ENCODE measurements at regions not wholly inside any gene's neighbourhood (a gene's known extent, or its start where the extent isn't known, plus 50 kb on each side); places are given as distances from the start of the nearest gene placed in this dataset.

DNA sequence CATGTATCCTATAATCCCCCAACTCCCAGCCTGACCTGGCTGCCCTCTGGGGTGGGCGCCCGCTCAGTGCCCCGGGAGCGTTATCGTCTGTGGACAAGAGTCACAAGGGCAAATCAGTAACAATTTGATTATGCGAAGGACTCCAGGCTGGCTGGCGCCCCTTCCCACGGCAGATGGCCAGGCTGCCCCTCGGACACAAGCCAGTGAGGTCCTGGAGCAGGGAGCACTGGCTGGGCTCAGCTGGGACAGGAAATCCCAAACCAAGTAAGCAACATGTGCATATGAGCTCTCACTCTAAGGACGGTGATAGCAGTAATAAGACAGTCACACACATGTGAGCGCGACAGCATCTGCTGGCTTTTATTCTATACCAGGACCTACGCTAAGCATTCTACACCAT, 59.3 kb upstream of the FAM222A start:
- no peak overlapping the region for H3K27ac ChIP-seq (ENCODE audit: low read length)
- POLR2A ChIA-PET: interaction anchor here (0.6 kb wide), 1 partner anchor 40 kb away, joined by 5 read pairs; no protein-coding TSS in a partner anchor
- no peaks in the 10 kb centered on the region; the same call in 1 of the 2 replicates for H3K27me3 ChIP-seq (ENCODE audit: control insufficient read depth, insufficient read depth, low read length)
- CTCF ChIA-PET: no interaction called here
- ATAC-seq (no peak), DNase-seq (ENCODE audit: low read depth, low spot score) (no peak)
- in situ Hi-C loops (cut with HindIII; ENCODE audit: low pct_unique_long_range_greater_than_20kb, low sequenced_read_pairs): no loop called here
- no peak for TF ChIP-seq POLR2AphosphoS5 (IDR thresholded peaks at IDR 0.05; ENCODE audit: low read depth, low read length)
- TF ChIP-seq SIN3A (IDR thresholded peaks at IDR 0.05; ENCODE audit: borderline replicate concordance, insufficient read depth, low read depth, low read length): no peak
- TF ChIP-seq, protein P1, sequence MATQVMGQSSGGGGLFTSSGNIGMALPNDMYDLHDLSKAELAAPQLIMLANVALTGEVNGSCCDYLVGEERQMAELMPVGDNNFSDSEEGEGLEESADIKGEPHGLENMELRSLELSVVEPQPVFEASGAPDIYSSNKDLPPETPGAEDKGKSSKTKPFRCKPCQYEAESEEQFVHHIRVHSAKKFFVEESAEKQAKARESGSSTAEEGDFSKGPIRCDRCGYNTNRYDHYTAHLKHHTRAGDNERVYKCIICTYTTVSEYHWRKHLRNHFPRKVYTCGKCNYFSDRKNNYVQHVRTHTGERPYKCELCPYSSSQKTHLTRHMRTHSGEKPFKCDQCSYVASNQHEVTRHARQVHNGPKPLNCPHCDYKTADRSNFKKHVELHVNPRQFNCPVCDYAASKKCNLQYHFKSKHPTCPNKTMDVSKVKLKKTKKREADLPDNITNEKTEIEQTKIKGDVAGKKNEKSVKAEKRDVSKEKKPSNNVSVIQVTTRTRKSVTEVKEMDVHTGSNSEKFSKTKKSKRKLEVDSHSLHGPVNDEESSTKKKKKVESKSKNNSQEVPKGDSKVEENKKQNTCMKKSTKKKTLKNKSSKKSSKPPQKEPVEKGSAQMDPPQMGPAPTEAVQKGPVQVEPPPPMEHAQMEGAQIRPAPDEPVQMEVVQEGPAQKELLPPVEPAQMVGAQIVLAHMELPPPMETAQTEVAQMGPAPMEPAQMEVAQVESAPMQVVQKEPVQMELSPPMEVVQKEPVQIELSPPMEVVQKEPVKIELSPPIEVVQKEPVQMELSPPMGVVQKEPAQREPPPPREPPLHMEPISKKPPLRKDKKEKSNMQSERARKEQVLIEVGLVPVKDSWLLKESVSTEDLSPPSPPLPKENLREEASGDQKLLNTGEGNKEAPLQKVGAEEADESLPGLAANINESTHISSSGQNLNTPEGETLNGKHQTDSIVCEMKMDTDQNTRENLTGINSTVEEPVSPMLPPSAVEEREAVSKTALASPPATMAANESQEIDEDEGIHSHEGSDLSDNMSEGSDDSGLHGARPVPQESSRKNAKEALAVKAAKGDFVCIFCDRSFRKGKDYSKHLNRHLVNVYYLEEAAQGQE (IDR thresholded peaks at IDR 0.05; ENCODE audit: insufficient read depth in 1 of 2, low read depth in 2 of 2, low read length in 1 of 2): no peak
- TF ChIP-seq TCF7L2 (IDR thresholded peaks at IDR 0.05; ENCODE audit: low read depth, low read length): no peak
- TF ChIP-seq, protein P2, sequence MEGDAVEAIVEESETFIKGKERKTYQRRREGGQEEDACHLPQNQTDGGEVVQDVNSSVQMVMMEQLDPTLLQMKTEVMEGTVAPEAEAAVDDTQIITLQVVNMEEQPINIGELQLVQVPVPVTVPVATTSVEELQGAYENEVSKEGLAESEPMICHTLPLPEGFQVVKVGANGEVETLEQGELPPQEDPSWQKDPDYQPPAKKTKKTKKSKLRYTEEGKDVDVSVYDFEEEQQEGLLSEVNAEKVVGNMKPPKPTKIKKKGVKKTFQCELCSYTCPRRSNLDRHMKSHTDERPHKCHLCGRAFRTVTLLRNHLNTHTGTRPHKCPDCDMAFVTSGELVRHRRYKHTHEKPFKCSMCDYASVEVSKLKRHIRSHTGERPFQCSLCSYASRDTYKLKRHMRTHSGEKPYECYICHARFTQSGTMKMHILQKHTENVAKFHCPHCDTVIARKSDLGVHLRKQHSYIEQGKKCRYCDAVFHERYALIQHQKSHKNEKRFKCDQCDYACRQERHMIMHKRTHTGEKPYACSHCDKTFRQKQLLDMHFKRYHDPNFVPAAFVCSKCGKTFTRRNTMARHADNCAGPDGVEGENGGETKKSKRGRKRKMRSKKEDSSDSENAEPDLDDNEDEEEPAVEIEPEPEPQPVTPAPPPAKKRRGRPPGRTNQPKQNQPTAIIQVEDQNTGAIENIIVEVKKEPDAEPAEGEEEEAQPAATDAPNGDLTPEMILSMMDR (IDR thresholded peaks at IDR 0.05): no peak
- no TSS peak for BruUV-seq (replicated peaks)
- no peaks in the 10 kb centered on the region for H3K9me3 ChIP-seq (ENCODE audit: control insufficient read depth, insufficient read depth, low read depth, low read length)
- intact Hi-C loops (cut with micrococcal nuclease; ENCODE audit: unreplicated experiment): no loop called here
- no peaks in the 10 kb centered on the region for H3K36me3 ChIP-seq (ENCODE audit: control insufficient read depth, insufficient read depth, low read length)
- H3K4me1 ChIP-seq (ENCODE audit: control insufficient read depth, insufficient read depth, low read length): no peaks in the 10 kb centered on the region
- no peak overlapping the region for H3K4me3 ChIP-seq (ENCODE audit: low read depth in 2 of 2, low read length in 2 of 2)

DNA sequence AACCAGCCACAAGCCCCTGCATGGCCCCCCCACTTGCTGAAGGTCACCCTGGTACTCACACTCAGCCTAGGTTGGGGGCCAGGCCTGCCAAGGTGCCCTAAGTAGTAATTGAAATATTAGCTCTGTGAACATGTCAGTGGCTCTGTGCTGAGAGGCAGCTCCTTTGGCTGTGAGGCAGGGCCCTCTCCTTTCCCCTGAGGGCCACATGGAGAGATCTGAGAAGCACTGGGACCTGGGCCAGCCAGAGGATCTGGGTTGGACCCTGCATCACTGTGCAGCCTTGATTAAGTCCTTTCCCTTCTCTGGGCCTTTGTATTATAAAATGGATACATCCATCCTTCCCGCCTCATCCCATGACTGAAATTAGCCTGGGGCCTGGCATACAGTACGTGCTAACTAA, 58.0 kb upstream of the FAM222A start:
- H3K27me3 ChIP-seq (ENCODE audit: control insufficient read depth, insufficient read depth, low read length): no peaks in the 10 kb centered on the region; the same call in 1 of the 2 replicates
- BruUV-seq (replicated peaks): no TSS peak
- ATAC-seq: no peak
- ChIA-PET CTCF (interaction anchor here (0.6 kb wide), 1 partner anchor 111 kb away, joined by 11 read pairs; no protein-coding TSS in a partner anchor), POLR2A (no interaction called here)
- intact Hi-C loops (cut with micrococcal nuclease; ENCODE audit: unreplicated experiment) (no loop called here), in situ Hi-C loops (cut with HindIII; ENCODE audit: low pct_unique_long_range_greater_than_20kb, low sequenced_read_pairs) (no loop called here)
- no peak for DNase-seq (ENCODE audit: low read depth, low spot score)
- H3K4me3 ChIP-seq (ENCODE audit: low read depth in 2 of 2, low read length in 2 of 2): no peak overlapping the region
- H3K27ac ChIP-seq (ENCODE audit: low read length): no peak overlapping the region
- no peaks in the 10 kb centered on the region for H3K4me1 ChIP-seq (ENCODE audit: control insufficient read depth, insufficient read depth, low read length)
- TF ChIP-seq, protein P1 (IDR thresholded peaks at IDR 0.05; ENCODE audit: insufficient read depth in 1 of 2, low read depth in 2 of 2, low read length in 1 of 2): no peak
- TF ChIP-seq SIN3A (IDR thresholded peaks at IDR 0.05; ENCODE audit: borderline replicate concordance, insufficient read depth, low read depth, low read length) (no peak), POLR2AphosphoS5 (IDR thresholded peaks at IDR 0.05; ENCODE audit: low read depth, low read length) (no peak), TCF7L2 (IDR thresholded peaks at IDR 0.05; ENCODE audit: low read depth, low read length) (no peak)
- TF ChIP-seq, protein P2 (IDR thresholded peaks at IDR 0.05): no peak
- no peaks in the 10 kb centered on the region for H3K9me3 ChIP-seq (ENCODE audit: control insufficient read depth, insufficient read depth, low read depth, low read length)
- H3K36me3 ChIP-seq (ENCODE audit: control insufficient read depth, insufficient read depth, low read length): no peaks in the 10 kb centered on the region

All from Panc1 (cell line).